NCI-H1436 treated with DMSO at 0.1 percent for 48 hours (cell line): ENCODE measurements at regions not wholly inside any gene's neighbourhood (a gene's known extent, or its start where the extent isn't known, plus 50 kb on each side); places are given as distances from the start of the nearest gene placed in this dataset.
A peak's percentile ranks its signal among the peaks of the same experiment; 100 is the strongest.

Source experiments
- DNase-seq: peaks from one replicate; lab custom pipeline; 2025; lab: John Stamatoyannopoulos, UW

- no peak for DNase-seq
Measured at GRCh38 chr18:71523483-71524435, 1020.4 kb downstream of the CBLN2 start.

DNA sequence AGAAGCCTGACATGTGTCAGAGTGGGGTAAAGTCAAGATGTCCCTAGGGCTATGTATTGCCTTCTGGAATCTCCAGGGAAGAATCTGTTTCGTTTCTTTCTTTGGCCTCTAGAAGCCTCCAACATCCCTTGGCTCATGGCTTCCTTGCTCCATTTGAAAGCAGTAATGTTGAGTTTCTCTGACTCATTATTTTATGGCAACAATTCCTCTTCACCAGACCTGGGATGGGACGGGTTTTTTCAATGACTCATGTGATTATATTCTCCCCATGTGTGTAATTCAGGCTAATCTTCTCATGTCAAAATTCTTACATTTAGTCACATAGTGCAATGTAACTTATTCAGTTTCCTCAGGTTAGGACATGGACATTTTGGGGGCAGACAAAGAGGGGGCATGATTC is 1038.6 kb downstream of the CBLN2 start:
- DNase-seq: no peak

- no peak for DNase-seq
Measured at GRCh38 chr18:71503222-71503621, 1040.9 kb downstream of the CBLN2 start.

DNA sequence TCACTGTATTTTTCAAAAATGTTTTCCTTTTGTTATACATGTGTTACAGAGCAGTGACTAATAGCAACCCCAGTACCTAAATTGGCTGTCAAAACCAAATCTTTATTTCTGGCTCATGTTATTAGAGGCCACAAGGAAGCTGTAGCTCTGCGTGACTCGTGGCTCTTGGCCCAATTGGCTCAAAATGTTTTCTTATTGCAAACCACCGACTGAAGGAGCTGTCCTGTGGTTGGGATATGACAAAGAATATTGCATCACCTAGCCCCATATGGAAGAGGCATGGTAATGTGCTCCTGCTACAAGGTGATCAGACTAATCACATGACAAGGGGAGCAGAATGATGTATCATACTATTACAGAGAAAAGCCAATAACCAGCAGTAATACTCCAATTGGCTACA is 1058.5 kb downstream of the CBLN2 start:
- no peak for DNase-seq

DNA sequence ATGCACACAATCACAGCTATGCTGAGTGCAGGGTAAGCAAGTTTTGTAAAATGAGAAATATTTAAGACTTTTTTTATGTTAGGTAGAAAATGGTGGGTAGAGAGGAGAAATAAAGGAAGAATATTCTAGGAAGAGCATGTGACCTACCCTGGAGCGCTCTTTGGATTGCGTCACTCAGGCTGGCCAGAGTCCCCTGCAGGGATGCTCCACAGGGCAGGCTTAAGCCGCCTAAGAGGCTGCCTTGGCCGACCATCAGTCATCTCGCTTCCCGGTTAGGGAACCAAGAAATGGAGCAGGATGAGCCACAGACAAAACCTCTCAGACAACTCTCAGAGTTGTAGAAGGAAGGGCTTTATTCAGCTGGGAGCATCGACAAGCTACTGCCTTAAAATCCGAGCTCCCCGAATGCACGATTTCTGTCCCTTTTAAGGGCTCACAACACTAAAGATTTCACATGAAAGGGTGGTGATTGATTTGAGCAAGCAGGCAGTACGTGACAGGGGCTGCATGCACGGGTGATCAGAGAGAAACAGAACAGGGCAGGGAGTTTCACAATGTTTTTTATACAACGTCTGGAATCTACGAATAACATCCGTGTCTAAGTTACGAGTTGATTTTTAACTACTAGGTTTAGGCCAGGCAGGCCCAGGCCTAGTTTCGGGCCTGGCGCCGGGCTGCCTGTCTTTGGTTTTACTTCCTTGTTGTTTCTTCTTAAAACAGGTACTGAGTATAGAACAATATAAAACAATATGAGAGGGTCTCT is 1072.0 kb downstream of the CBLN2 start:
- DNase-seq: no peak

- no peak for DNase-seq
Measured at GRCh38 chr18:71456206-71456605, 1087.9 kb downstream of the CBLN2 start.

DNA sequence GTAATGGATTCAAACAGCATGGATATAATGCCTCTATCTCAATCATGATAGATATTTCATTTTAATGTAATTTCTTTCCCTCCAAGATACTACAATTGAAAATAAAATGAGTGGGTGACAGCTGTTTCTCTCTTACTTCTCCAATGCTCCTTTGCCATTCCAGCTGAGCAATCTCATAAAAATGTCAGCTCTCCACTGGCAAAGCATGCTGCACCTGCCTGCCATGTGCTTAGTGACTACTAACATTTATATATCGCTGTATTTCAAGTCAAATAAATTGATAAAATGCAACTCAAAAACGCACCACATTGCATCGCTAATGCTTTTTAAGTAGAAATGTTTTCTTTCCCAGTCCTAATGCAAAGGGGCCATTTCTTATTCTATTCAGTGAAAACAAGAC is 1093.9 kb downstream of the CBLN2 start:
- DNase-seq: no peak

- no peak for DNase-seq
Measured at GRCh38 chr18:71443706-71444480, 1100.2 kb downstream of the CBLN2 start.

DNA sequence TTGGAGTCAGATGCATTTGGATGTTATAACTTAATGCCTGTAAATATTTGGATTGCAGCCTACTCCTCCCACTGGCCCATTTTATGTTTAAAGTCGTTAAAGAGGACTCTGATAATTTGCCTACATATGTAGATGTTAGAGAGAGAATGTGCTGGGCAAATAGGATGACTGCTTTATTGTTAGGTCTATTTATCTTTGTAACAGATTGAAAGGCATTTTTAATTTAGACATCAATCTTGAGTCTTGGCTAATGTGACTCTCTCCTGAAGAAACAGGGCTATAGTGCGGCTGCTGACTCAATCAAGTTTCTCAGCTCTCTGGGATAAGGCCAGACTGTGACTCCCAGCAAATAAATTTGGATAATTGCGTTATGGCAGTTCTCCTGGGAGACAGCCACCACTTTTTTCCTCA is 1101.4 kb downstream of the CBLN2 start:
- DNase-seq: peak; percentile 56

- no peak for DNase-seq
Measured at GRCh38 chr18:71441156-71441555, 1103.0 kb downstream of the CBLN2 start.

DNA sequence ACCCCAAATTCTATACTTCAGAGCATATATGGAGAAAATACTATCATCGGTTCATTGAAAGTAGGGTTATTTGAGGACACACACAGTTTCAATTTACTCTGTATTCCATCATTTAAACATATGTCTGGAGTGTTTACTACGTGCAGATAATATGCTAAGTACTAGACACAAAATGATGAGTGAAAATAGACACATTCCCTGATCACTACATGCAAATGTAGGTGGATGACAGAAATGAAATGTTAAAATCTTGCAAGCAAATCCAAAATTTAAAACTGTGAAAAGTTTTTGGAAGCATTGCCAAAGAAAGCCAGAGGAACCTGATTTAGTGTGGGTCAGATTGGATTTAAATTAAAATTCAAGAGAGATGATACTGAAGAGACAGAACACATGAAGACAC is 1106.6 kb downstream of the CBLN2 start:
- no peak for DNase-seq

GRCh38 chr18:71433373-71433772 is 1110.8 kb downstream of the CBLN2 start:
- DNase-seq: no peak

- no peak for DNase-seq
Measured at GRCh38 chr18:71431689-71432088, 1112.5 kb downstream of the CBLN2 start.

DNA sequence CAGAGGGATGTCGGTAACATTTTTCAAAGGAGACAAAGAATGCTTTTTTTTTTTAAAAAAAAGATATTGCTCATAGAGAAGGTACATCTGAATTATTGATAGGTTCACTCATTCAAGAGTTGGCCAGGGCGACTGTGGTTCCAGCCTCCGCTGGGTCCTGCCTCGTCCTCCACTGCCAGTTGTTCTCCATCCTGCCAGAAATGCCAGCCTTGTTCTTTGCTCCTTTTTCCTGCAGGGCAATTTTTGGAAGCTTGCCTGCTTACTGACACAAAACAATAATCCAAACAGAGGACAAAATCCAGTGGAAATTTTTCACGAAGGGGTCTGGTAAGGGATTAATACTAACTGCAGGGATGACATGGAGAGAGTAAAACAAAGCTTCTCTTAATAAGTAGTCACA is 1113.0 kb downstream of the CBLN2 start:
- DNase-seq: no peak

GRCh38 chr18:71426441-71426840 is 1117.7 kb downstream of the CBLN2 start:
- DNase-seq: no peak

DNA sequence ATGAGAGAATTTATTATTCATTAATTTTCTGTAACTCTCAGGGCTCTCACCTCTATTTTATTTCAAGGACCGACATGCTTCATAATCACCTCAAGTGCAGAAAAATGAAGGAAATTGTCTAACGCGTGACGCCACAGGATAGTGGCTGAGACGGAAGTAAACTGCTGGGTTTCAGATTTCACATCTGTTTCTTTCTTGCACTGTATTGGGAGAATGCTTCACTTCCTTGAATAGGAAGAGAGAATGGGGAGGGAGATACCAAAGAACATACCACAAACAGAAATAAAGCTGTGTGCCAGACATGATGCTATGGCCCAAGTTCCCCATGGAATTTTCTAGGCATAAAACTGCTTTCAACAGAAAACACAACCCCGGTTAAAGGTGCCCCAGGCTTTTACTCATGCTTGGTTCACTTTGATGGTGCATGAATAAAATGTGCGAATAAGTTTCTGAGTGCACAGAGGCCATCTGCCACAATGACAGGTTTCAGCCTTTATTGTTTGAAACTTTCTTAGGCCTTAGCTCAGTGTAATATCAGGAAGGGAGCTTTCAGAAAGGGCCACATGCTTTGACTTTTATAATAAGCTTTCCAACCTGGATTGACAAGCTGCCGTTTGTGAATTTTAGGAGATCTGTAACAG is 1116.4 kb downstream of the SOCS6 start:
- DNase-seq: no peak

GRCh38 chr18:71403501-71403900 is 1114.7 kb downstream of the SOCS6 start:
- DNase-seq: no peak

- no peak for DNase-seq
Measured at GRCh38 chr18:71398531-71398930, 1109.7 kb downstream of the SOCS6 start.

GRCh38 chr18:71388148-71388547 is 1099.3 kb downstream of the SOCS6 start:
- DNase-seq: no peak

- no peak for DNase-seq
Measured at GRCh38 chr18:71374294-71375000, 1085.6 kb downstream of the SOCS6 start.

DNA sequence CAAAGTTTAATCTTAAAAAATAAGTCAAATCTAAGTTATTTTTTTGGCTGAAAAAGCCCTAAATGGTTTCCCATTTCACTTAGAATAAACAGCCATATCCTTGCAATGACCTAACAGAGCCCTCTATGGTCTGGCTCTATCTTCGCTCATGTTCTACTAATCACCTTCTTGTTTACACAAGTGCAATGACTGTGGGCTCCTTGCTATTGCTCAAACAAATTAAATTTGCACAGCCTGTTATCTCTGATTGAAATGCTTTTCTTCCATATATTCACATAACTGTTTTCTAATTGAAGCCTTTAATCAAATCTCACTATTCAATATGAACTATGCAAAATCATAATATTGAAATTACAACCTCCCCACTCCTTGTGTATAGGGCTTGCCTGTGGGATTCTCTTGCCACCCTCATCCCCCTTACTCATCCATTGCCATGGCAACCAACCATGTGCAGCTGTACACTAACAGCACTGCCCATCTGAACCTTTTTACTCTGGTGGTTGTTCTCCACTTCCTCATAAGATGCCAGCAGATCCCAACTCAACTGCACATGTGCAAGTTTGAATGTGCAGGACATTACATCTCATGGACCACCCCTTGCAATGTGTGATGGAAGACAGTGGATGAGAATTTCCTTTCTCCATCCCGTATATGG is 1083.2 kb downstream of the SOCS6 start:
- DNase-seq: no peak
